Coronary artery (tissue), 2 donors: ENCODE measurements at regions not wholly inside any gene's neighbourhood (a gene's known extent, or its start where the extent isn't known, plus 50 kb on each side); places are given as distances from the start of the nearest gene placed in this dataset.
A peak's percentile ranks its signal among the peaks of the same experiment; 100 is the strongest.

Source experiments
- DNase-seq: peaks from one replicate; pipeline ENCODE4 v3.0.0-alpha.2; 2017; ENCODE audit warnings: low spot score
- H3K27ac ChIP-seq, 2 donors: fragments of 200-600 bp; sonication (generic); one replicate each; pipeline ENCODE4 v1.5.1; 2016 to 2019
- H3K4me3 ChIP-seq: fragments of 200-600 bp; sonication (generic); 2 replicates; pipeline ENCODE4 v1.5.1; 2016; ENCODE audit warnings: mild to moderate bottlenecking, moderate library complexity
- TF ChIP-seq, protein P1 (sequence below): fragments of 200-600 bp; sonication (generic); IDR thresholded peaks from one replicate; pipeline ENCODE4 v1.5.1; 2019; ENCODE audit warnings: antibody characterized with exemption

DNA sequence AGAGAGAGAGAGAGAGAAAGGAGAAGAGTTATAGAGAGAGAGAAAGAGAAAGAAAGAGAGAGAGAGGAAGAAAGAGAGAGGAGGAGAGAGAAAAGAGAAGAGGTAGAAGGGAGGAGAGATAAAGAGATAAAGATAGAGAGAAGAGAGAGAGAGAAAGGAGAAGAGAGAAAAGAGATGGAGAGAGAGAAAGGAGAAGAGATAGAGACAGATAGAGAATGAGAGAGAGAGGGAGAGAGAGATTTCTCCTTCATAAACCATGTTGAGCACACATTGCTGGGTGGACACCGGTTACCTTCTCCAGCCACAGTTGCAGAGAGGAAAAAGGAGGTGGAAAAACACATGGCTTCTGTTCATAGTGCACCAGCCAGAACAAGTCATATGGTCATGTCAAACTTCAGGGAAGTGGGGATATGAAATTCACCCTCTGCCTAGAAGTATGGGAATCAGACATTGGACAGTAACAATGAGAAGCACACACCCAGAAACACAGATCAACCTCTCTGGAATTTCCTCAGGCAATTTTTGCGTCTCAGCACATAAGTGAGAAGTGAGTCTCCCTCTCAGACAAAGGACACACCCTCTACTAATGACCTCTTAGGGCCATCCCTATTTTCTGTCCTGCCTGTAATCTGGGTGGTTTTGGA lies 172.5 kb upstream of the SVIL start:
- DNase-seq = no peak
- no peak overlapping the region for H3K27ac ChIP-seq
- no peak overlapping the region for H3K4me3 ChIP-seq
- TF ChIP-seq, protein P1, sequence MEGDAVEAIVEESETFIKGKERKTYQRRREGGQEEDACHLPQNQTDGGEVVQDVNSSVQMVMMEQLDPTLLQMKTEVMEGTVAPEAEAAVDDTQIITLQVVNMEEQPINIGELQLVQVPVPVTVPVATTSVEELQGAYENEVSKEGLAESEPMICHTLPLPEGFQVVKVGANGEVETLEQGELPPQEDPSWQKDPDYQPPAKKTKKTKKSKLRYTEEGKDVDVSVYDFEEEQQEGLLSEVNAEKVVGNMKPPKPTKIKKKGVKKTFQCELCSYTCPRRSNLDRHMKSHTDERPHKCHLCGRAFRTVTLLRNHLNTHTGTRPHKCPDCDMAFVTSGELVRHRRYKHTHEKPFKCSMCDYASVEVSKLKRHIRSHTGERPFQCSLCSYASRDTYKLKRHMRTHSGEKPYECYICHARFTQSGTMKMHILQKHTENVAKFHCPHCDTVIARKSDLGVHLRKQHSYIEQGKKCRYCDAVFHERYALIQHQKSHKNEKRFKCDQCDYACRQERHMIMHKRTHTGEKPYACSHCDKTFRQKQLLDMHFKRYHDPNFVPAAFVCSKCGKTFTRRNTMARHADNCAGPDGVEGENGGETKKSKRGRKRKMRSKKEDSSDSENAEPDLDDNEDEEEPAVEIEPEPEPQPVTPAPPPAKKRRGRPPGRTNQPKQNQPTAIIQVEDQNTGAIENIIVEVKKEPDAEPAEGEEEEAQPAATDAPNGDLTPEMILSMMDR = no peak

DNA sequence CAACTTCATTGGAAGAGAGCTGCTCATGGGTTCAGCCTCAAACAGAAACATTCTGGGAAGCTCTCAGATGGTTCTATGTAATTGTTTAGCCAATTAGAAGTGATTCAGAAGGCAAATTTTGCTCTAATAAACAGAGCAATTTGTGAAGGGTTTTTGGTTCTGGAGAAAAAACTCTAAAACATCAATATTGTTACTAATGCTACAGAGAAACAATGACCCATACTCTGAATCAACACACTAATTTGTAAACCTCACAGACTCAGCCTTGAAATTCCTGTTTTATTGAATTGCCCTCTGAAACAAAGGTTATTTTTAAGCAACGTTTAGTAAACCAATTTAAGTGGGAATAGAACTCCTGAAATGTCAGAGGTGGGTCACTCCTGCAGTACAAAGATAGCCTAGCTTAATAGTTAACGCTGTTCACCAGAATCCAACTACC lies 171.6 kb upstream of the SVIL start:
- TF ChIP-seq, protein P1 = no peak
- Histone ChIP-seq H3K27ac (peak overlapping the region in 1 of 2 donors; percentile 74), H3K4me3 (no peak overlapping the region)
- no peak for DNase-seq

DNA sequence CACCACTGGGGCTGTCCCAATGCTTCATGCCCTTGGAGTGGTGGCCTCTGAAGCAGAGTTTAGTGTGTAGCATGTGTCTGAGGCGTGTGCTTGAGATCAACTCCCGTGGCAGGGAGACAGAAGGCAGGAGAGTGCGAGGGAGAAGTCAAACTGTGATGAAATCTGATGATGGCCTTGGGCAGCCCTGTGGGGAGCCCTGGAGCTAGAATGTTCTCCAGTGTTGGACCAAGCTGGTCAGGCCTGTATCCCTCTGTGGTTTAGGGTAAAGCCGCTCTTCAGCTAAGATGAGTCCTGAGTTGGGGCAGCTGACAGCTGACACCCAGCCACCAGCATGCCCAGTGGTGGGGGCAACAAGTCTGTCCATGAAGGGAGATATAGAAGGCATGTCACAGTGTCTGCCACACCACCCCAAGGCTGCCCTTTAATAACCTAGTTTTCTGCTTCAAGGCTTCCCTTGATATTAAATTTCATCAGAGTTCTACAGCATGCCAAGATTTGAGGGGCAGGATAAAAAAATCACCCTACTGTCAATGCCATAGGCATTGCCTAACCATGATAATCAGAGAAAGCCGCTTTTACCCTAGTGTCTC lies 170.5 kb upstream of the SVIL start:
- TF ChIP-seq, protein P1 = no peak

DNA sequence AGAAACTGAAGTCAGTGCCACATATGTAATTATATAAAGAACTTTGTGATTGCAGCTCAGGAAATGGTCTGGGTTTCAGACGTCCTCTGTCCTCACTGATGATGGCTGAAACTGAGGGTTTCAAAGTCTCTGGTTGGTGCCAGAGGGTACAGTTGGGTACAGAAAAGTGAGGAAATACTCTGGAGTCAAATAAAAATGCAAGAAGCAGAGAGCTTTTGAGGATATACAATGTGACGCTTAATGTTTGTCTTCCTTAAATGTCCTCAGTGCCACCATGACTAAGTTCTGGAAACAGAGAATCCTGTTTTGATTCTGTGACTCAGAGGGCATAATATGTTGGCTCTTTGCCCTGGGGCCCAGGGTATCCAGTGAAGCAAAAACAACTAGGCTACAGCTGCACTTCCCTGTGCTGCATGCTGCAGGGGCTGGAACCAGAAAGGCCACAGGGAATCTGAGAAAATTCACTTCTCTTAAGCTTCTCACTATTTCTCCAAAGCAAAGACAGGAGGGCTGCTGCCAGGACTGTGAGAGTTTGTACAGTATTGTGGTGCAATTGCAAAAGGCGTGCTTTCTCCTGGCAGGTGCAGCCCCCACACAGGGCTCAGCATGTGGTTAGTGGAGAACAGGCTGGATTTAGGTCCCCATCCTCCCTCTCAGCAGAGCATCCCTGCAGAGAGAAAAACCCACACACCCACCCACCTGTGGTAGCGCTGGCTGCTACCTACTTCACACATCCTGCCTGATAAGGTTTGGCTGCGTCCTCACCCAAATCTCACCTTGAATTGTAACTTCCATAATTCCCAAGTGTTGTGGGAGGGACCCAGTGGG lies 169.5 kb upstream of the SVIL start:
- Histone ChIP-seq H3K27ac (peak overlapping the region; percentile 74 to 84), H3K4me3 (no peak overlapping the region)
- TF ChIP-seq, protein P1 = no peak
- DNase-seq = peak; percentile 85

More for the DNA sequence above, 170.5 kb upstream of the SVIL start:
- DNase-seq = no peak
- no peak overlapping the region for H3K4me3 ChIP-seq
- peak overlapping the region; percentile 74 to 84 for H3K27ac ChIP-seq

DNA sequence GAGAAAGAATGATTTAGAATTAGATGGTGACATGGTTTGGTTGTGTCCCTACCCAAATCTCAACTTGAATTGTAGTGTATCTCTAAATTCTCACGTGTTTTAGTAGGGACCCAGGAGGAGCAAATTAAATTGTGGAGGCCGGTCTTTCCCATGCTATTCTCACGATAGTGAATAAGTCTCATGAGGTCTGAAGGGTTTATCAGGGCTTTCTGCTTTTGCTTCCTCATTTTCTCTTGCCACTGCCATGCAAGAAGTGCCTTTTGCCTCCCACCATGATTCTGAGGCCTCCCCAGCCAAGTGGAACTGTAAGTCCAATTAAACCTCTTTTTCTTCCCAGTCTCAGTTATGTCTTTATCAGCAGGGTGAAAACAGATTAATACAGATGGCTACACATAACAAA lies 167.4 kb upstream of the SVIL start:
- DNase-seq = no peak

DNA sequence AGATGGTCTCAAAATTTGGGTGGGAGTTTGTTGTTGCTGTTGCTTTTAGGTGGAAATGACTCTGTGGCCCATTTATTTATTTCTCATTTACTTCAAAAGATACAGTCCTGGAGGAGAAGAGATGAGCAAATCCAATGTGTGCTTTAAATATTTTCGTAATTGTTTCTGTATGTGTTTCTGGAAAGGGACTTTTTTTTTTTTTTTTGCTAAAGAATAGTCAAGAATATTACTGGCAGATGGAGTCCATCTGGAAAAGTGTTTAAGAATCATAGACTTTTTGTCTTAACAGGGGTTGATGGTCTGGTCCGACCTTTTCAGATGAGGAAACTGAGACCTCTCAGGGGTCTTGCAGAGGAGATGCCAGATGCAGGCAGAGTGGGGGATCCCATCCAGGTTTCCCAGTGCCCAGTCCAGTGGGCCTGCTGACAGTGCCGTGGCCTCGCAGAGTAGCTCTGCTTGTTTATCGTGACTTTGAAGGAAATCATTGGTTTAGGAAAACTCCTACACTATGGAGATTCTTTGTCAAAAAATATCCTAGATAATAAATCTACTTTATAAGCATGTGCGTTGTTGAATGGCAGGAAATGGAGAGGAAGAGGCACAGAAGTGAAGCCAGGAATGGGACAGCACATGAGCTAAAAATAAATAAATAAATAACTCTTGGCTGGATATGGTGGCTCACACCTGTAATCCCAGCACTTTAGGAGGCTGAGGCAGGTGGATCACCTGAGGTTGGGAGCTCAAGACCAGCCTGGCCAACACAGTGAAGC lies 164.3 kb upstream of the SVIL start:
- Histone ChIP-seq H3K4me3 (no peak overlapping the region), H3K27ac (no peak overlapping the region)
- no peak for DNase-seq
- TF ChIP-seq, protein P1 = no peak

More for the DNA sequence above, 167.4 kb upstream of the SVIL start:
- TF ChIP-seq, protein P1 = no peak
- Histone ChIP-seq H3K27ac (no peak overlapping the region), H3K4me3 (no peak overlapping the region)
